ENCODE measurements at regions not wholly inside any gene's neighbourhood (a gene's known extent, or its start where the extent isn't known, plus 50 kb on each side); places are given as distances from the start of the nearest gene placed in this dataset.

DNA sequence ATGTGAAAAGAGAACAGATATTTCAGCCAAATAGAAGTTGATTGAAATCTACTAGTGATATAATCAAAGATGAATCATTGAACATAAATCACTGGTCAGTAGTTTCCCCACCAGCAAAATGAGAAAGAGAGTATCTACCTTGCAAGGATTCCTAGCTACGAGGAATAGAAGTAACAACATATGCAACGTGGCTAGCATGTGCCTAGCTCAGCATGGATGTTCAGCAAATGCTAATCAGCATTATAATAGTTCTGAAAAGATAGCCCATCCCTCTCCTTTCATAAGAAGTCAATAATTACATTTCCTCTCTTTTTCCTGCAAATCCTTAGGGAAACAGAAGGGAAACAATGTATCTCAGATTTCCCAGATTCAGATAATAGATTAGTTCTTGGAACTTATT lies 417.2 kb downstream of the SATB2 start:
- no peak for TF ChIP-seq EZH2 (IDR thresholded peaks at IDR 0.05; ENCODE audit: borderline replicate concordance, low read depth, low read length)
- TF ChIP-seq, protein P1, sequence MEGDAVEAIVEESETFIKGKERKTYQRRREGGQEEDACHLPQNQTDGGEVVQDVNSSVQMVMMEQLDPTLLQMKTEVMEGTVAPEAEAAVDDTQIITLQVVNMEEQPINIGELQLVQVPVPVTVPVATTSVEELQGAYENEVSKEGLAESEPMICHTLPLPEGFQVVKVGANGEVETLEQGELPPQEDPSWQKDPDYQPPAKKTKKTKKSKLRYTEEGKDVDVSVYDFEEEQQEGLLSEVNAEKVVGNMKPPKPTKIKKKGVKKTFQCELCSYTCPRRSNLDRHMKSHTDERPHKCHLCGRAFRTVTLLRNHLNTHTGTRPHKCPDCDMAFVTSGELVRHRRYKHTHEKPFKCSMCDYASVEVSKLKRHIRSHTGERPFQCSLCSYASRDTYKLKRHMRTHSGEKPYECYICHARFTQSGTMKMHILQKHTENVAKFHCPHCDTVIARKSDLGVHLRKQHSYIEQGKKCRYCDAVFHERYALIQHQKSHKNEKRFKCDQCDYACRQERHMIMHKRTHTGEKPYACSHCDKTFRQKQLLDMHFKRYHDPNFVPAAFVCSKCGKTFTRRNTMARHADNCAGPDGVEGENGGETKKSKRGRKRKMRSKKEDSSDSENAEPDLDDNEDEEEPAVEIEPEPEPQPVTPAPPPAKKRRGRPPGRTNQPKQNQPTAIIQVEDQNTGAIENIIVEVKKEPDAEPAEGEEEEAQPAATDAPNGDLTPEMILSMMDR (IDR thresholded peaks at IDR 0.05 in 2 of 3, conservative IDR thresholded peaks at IDR 0.05 in 1 of 3; ENCODE audit: insufficient read depth in 2 of 3, low read depth in 1 of 3, low read length in 3 of 3), result no peak
- TF ChIP-seq, protein P2, sequence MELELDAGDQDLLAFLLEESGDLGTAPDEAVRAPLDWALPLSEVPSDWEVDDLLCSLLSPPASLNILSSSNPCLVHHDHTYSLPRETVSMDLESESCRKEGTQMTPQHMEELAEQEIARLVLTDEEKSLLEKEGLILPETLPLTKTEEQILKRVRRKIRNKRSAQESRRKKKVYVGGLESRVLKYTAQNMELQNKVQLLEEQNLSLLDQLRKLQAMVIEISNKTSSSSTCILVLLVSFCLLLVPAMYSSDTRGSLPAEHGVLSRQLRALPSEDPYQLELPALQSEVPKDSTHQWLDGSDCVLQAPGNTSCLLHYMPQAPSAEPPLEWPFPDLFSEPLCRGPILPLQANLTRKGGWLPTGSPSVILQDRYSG (tag; conservative IDR thresholded peaks at IDR 0.05; ENCODE audit: low read depth), result no peak
- TF ChIP-seq PCBP2 (IDR thresholded peaks at IDR 0.05; ENCODE audit: low read depth, low read length, poor library complexity, severe bottlenecking), result no peak
- no peak for TF ChIP-seq POLR2AphosphoS5 (IDR thresholded peaks at IDR 0.05; ENCODE audit: control insufficient read depth, insufficient read depth, low read depth, low read length)
- TF ChIP-seq, protein P3, sequence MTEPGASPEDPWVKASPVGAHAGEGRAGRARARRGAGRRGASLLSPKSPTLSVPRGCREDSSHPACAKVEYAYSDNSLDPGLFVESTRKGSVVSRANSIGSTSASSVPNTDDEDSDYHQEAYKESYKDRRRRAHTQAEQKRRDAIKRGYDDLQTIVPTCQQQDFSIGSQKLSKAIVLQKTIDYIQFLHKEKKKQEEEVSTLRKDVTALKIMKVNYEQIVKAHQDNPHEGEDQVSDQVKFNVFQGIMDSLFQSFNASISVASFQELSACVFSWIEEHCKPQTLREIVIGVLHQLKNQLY (CRISPR knock-in tag; conservative IDR thresholded peaks at IDR 0.05), result no peak
- no peak for TF ChIP-seq U2AF1 (optimal IDR thresholded peaks at IDR 0.05; ENCODE audit: low read depth, low read length)
- TF ChIP-seq, protein P4, sequence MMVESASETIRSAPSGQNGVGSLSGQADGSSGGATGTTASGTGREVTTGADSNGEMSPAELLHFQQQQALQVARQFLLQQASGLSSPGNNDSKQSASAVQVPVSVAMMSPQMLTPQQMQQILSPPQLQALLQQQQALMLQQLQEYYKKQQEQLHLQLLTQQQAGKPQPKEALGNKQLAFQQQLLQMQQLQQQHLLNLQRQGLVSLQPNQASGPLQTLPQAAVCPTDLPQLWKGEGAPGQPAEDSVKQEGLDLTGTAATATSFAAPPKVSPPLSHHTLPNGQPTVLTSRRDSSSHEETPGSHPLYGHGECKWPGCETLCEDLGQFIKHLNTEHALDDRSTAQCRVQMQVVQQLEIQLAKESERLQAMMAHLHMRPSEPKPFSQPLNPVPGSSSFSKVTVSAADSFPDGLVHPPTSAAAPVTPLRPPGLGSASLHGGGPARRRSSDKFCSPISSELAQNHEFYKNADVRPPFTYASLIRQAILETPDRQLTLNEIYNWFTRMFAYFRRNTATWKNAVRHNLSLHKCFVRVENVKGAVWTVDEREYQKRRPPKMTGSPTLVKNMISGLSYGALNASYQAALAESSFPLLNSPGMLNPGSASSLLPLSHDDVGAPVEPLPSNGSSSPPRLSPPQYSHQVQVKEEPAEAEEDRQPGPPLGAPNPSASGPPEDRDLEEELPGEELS (CRISPR knock-in tag; IDR thresholded peaks at IDR 0.05; ENCODE audit: borderline replicate concordance), result no peak
- no peak for TF ChIP-seq MED1 (CRISPR knock-in tag; IDR thresholded peaks at IDR 0.05; ENCODE audit: borderline replicate concordance)
- TF ChIP-seq ZNF3 (CRISPR knock-in tag; IDR thresholded peaks at IDR 0.05), result no peak
